ENCODE measurements at regions not wholly inside any gene's neighbourhood (a gene's known extent, or its start where the extent isn't known, plus 50 kb on each side); places are given as distances from the start of the nearest gene placed in this dataset.
"Not testable (repeated sequence)": the region's sequence is repeated elsewhere in the genome, so short reads cannot be mapped to it uniquely, and the experiment has no call there.

DNA sequence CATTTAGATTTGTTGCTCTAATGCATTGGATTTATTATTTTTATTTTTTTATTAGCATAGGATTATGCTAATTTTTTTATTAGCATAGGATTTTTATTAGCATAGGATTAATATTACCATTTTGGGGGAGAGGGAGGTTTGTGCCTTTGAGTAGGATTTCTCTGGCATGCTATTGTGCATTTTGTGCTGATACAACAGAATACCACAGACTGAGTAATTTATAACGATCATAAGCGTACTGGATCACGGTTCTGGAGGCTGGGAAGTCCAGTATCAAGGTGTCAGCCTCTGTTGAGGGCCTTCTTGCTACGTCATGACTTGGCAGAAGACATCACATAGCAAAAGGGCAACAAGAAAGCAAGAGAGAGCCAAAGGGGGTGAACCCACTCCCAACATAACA, 187.5 kb downstream of the XPNPEP1 start:
- H3K4me3 ChIP-seq (ENCODE audit: extremely low read depth, insufficient read depth, low read length, poor library complexity, severe bottlenecking): no peak overlapping the region
- H3K36me3 ChIP-seq (ENCODE audit: control insufficient read depth, insufficient read depth, low read length): no peaks in the 10 kb centered on the region
- H3K9me3 ChIP-seq (ENCODE audit: control insufficient read depth, low read length): peaks cover 7% of the 10 kb centered on the region
- no peak overlapping the region for H3K27ac ChIP-seq (ENCODE audit: low read depth, low read length, severe bottlenecking)
- WGBS, 2 experiments (ENCODE audit: insufficient coverage in 2 of 2): 65 to 67% methylated on average over 4 of the region's 4 CpGs
- no peaks in the 10 kb centered on the region for H3K4me1 ChIP-seq (ENCODE audit: control insufficient read depth, insufficient read depth, low read length, poor library complexity, severe bottlenecking)

GRCh38 chr10:109732254-109732965, 190.9 kb downstream of the XPNPEP1 start:
- Histone ChIP-seq H3K36me3 (ENCODE audit: control insufficient read depth, insufficient read depth, low read length) (no peaks in the 10 kb centered on the region), H3K4me3 (ENCODE audit: extremely low read depth, insufficient read depth, low read length, poor library complexity, severe bottlenecking) (no peak overlapping the region), H3K27ac (ENCODE audit: low read depth, low read length, severe bottlenecking) (no peak overlapping the region), H3K9me3 (ENCODE audit: control insufficient read depth, low read length) (peaks cover 2% of the 10 kb centered on the region), H3K4me1 (ENCODE audit: control insufficient read depth, insufficient read depth, low read length, poor library complexity, severe bottlenecking) (no peaks in the 10 kb centered on the region)
- WGBS, 2 experiments (ENCODE audit: insufficient coverage in 2 of 2): 83% methylated on average over 2 of the region's 3 CpGs; no CpG with 5 or more reads in 1 of the 2 experiments

DNA sequence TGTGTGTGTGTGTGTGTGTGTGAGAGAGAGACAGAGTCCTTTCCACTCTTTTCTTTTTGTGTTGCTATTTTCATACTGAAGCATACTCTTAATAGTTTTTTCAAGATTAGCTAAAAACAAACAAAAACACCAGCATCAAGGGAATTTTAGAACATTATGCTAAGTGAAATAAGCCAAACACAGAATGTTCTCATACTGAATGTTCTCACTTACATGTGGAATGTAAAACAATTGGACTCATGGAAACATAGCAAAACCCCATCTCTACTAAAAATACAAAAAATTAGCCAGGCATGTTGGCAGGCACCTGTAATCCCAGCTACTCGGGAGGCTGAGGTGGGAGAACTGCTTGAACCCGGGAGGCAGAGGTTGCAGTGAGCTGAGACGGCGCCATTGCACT, 193.4 kb downstream of the XPNPEP1 start:
- not testable (repeated sequence) for H3K9me3 ChIP-seq (ENCODE audit: control insufficient read depth, low read length); H3K27ac ChIP-seq (ENCODE audit: low read depth, low read length, severe bottlenecking); H3K4me1 ChIP-seq (ENCODE audit: control insufficient read depth, insufficient read depth, low read length, poor library complexity, severe bottlenecking); H3K36me3 ChIP-seq (ENCODE audit: control insufficient read depth, insufficient read depth, low read length); H3K4me3 ChIP-seq (ENCODE audit: extremely low read depth, insufficient read depth, low read length, poor library complexity, severe bottlenecking)
- WGBS, 2 experiments (ENCODE audit: insufficient coverage in 2 of 2): 77 to 78% methylated on average over 4 of the region's 4 CpGs

GRCh38 chr10:109727436-109727835, 195.9 kb downstream of the XPNPEP1 start:
- Histone ChIP-seq H3K27ac (ENCODE audit: low read depth, low read length, severe bottlenecking) (no peak overlapping the region), H3K4me3 (ENCODE audit: extremely low read depth, insufficient read depth, low read length, poor library complexity, severe bottlenecking) (no peak overlapping the region), H3K36me3 (ENCODE audit: control insufficient read depth, insufficient read depth, low read length) (no peaks in the 10 kb centered on the region), H3K9me3 (ENCODE audit: control insufficient read depth, low read length) (no peaks in the 10 kb centered on the region), H3K4me1 (ENCODE audit: control insufficient read depth, insufficient read depth, low read length, poor library complexity, severe bottlenecking) (no peaks in the 10 kb centered on the region)
- WGBS, 2 experiments (ENCODE audit: insufficient coverage in 2 of 2): no CpG with 5 or more reads among the region's 1 CpG

DNA sequence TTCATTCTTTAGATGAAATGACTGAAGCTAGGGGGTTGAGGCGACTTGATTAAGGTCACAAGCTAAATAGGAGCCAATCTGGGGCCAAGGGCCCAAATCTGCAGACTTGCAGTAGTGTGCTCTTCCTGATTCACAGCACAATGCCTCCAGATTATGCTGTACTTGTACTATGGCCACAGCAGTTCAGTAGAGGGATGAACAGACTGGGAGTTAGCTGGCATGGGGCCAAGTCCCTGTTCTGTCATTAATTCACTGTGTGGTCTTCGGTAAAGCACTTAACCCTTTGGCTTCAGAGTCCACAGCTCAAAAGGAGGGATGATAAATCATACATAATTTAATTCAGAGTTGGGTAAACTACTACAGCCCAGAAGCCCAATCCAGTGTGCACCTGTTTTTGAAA, 196.8 kb downstream of the XPNPEP1 start:
- H3K4me1 ChIP-seq (ENCODE audit: control insufficient read depth, insufficient read depth, low read length, poor library complexity, severe bottlenecking): no peaks in the 10 kb centered on the region
- no peaks in the 10 kb centered on the region for H3K36me3 ChIP-seq (ENCODE audit: control insufficient read depth, insufficient read depth, low read length)
- H3K4me3 ChIP-seq (ENCODE audit: extremely low read depth, insufficient read depth, low read length, poor library complexity, severe bottlenecking): no peak overlapping the region
- WGBS, 2 experiments (ENCODE audit: insufficient coverage in 2 of 2): 50 to 57% methylated on average over 1 of the region's 2 CpGs
- no peaks in the 10 kb centered on the region for H3K9me3 ChIP-seq (ENCODE audit: control insufficient read depth, low read length)
- H3K27ac ChIP-seq (ENCODE audit: low read depth, low read length, severe bottlenecking): no peak overlapping the region

DNA sequence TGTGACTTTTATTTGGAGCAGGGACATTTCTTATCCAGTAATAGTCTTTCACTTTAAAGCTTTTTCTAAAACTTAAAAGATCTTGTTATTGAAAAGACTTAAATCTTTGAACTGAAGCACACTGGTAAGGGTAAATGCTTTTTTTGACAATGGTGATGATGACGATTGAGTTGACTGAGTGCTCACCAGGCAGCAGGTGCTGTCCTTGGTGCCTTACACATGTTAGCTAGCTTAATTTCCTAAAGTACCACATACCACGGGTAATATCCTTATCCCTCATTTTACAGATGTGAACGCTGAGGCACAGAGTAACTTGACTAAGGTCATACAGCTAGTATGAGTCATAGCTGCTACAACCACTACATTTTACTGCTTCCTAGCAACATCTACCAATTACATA, 200.0 kb downstream of the XPNPEP1 start:
- WGBS, 2 experiments (ENCODE audit: insufficient coverage in 2 of 2): 48 to 64% methylated on average over 2 of the region's 3 CpGs
- peaks cover 4% of the 10 kb centered on the region for H3K9me3 ChIP-seq (ENCODE audit: control insufficient read depth, low read length)
- no peak overlapping the region for H3K4me3 ChIP-seq (ENCODE audit: extremely low read depth, insufficient read depth, low read length, poor library complexity, severe bottlenecking)

GRCh38 chr10:109721453-109722064, 201.8 kb downstream of the XPNPEP1 start:
- 90 to 100% methylated on average over 2 to 3 of the region's 3 CpGs for WGBS, 2 experiments (ENCODE audit: insufficient coverage in 2 of 2)
- H3K4me1 ChIP-seq (ENCODE audit: control insufficient read depth, insufficient read depth, low read length, poor library complexity, severe bottlenecking): no peaks in the 10 kb centered on the region
- no peak overlapping the region for H3K4me3 ChIP-seq (ENCODE audit: extremely low read depth, insufficient read depth, low read length, poor library complexity, severe bottlenecking)
- no peak overlapping the region for H3K27ac ChIP-seq (ENCODE audit: low read depth, low read length, severe bottlenecking)
- peaks cover 4% of the 10 kb centered on the region for H3K9me3 ChIP-seq (ENCODE audit: control insufficient read depth, low read length)
- H3K36me3 ChIP-seq (ENCODE audit: control insufficient read depth, insufficient read depth, low read length): no peaks in the 10 kb centered on the region

More for the DNA sequence above, 200.0 kb downstream of the XPNPEP1 start:
- Histone ChIP-seq H3K4me1 (ENCODE audit: control insufficient read depth, insufficient read depth, low read length, poor library complexity, severe bottlenecking) (no peaks in the 10 kb centered on the region), H3K27ac (ENCODE audit: low read depth, low read length, severe bottlenecking) (no peak overlapping the region), H3K36me3 (ENCODE audit: control insufficient read depth, insufficient read depth, low read length) (no peaks in the 10 kb centered on the region)

DNA sequence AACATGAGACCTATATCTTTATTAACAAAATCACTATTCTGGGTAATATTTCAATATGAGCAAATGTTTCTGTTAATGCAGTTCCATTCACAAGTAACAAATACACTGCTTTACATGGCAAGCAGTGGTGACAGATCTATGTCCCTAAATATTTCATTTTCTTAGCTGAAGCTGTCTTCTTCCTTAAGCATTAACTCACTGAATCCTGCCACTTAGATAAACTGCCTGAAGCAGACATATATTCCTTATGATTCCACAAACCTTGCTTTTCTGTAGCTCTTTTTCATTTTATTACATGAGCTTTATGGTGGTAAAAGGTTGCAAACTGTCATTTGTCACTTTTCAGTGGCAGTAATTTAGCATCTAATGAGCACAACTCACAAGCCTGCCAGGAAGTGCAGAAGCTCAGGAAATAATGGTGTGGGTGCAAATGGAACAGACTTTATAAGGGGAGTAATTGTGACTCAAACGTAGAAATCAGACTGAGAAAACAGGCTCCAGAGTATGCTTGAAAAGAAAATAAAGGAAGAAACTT, 217.2 kb downstream of the XPNPEP1 start:
- H3K4me1 ChIP-seq (ENCODE audit: control insufficient read depth, insufficient read depth, low read length, poor library complexity, severe bottlenecking): no peaks in the 10 kb centered on the region
- 77 to 83% methylated on average over 1 of the region's 1 CpG for WGBS, 2 experiments (ENCODE audit: insufficient coverage in 2 of 2)
- peaks cover 7% of the 10 kb centered on the region for H3K9me3 ChIP-seq (ENCODE audit: control insufficient read depth, low read length)
- no peak overlapping the region for H3K4me3 ChIP-seq (ENCODE audit: extremely low read depth, insufficient read depth, low read length, poor library complexity, severe bottlenecking)
- H3K27ac ChIP-seq (ENCODE audit: low read depth, low read length, severe bottlenecking): no peak overlapping the region
- H3K36me3 ChIP-seq (ENCODE audit: control insufficient read depth, insufficient read depth, low read length): no peaks in the 10 kb centered on the region

- no peaks in the 10 kb centered on the region for H3K4me1 ChIP-seq (ENCODE audit: control insufficient read depth, insufficient read depth, low read length, poor library complexity, severe bottlenecking)
These were observed 221.6 kb downstream of the XPNPEP1 start for GRCh38 chr10:109701633-109702215.

GRCh38 chr10:109698882-109699664, 224.2 kb downstream of the XPNPEP1 start:
- Histone ChIP-seq H3K36me3 (ENCODE audit: control insufficient read depth, insufficient read depth, low read length) (no peaks in the 10 kb centered on the region), H3K4me1 (ENCODE audit: control insufficient read depth, insufficient read depth, low read length, poor library complexity, severe bottlenecking) (no peaks in the 10 kb centered on the region), H3K4me3 (ENCODE audit: extremely low read depth, insufficient read depth, low read length, poor library complexity, severe bottlenecking) (no peak overlapping the region), H3K27ac (ENCODE audit: low read depth, low read length, severe bottlenecking) (no peak overlapping the region), H3K9me3 (ENCODE audit: control insufficient read depth, low read length) (no peaks in the 10 kb centered on the region)
- WGBS, 2 experiments (ENCODE audit: insufficient coverage in 2 of 2): 75 to 90% methylated on average over 2 of the region's 5 CpGs

More at GRCh38 chr10:109701633-109702215, 221.6 kb downstream of the XPNPEP1 start:
- Histone ChIP-seq H3K9me3 (ENCODE audit: control insufficient read depth, low read length) (no peaks in the 10 kb centered on the region), H3K27ac (ENCODE audit: low read depth, low read length, severe bottlenecking) (no peak overlapping the region), H3K4me3 (ENCODE audit: extremely low read depth, insufficient read depth, low read length, poor library complexity, severe bottlenecking) (no peak overlapping the region), H3K36me3 (ENCODE audit: control insufficient read depth, insufficient read depth, low read length) (no peaks in the 10 kb centered on the region)
- 71 to 85% methylated on average over 3 of the region's 5 CpGs for WGBS, 2 experiments (ENCODE audit: insufficient coverage in 2 of 2)

Measured in mesodermal cell (in vitro differentiated cells).